H1 (cell line): ENCODE measurements at regions not wholly inside any gene's neighbourhood (a gene's known extent, or its start where the extent isn't known, plus 50 kb on each side); places are given as distances from the start of the nearest gene placed in this dataset.

Source experiments
- CTCF ChIA-PET: fragments of 300-600 bp; sonication (Branson Sonifier 250); formaldehyde crosslinking; loops from one replicate; lab custom pipeline; 2021; ENCODE audit not compliant: partially characterized antibody; lab: Charles Lee
- POLR2A ChIA-PET: fragments of 300-600 bp; sonication (Branson Sonifier 250); formaldehyde crosslinking; loops from one replicate; lab custom pipeline; 2021; ENCODE audit warnings: inconsistent platforms; ENCODE audit not compliant: partially characterized antibody; lab: Charles Lee
- DNase-seq, 2 experiments: peaks; one replicate each; pipeline versions ENCODE4 v3.0.0 to v3.0.0-alpha.2; 2010 to 2022; ENCODE audit warnings: low spot score in 2 of 2, low read depth in 1 of 2, mixed read lengths in 1 of 2
- FAIRE-seq: peaks from 2 replicates; lab custom pipeline; 2011; peaks lifted over from hg19 to GRCh38; lab: Jason Lieb, UNC
- H2AFZ ChIP-seq: 2 replicates; pipeline ENCODE4 v1.8.1; 2012; ENCODE audit warnings: low read length, inconsistent platforms
- H2AK5ac ChIP-seq: 2 replicates; pipeline ENCODE4 v1.6.1; 2013; ENCODE audit warnings: low read depth, low read length
- H2BK120ac ChIP-seq: replicated peaks from 2 replicates; pipeline ENCODE3; 2013; ENCODE audit warnings: low read depth, low read length, inconsistent platforms
- H2BK12ac ChIP-seq: 2 replicates; pipeline ENCODE4 v1.6.1; 2013; ENCODE audit warnings: low read depth, low read length
- H2BK15ac ChIP-seq: 2 replicates; pipeline ENCODE4 v1.6.1; 2013; ENCODE audit warnings: low read length
- H2BK20ac ChIP-seq: 2 replicates; pipeline ENCODE4 v1.6.1; 2013; ENCODE audit warnings: low read length
- H2BK5ac ChIP-seq: 2 replicates; pipeline ENCODE4 v1.6.1; 2013; ENCODE audit warnings: low read depth, low read length
- H3K14ac ChIP-seq: 2 replicates; pipeline ENCODE4 v1.6.1; 2013; ENCODE audit warnings: inconsistent platforms; ENCODE audit not compliant: insufficient read length
- H3K18ac ChIP-seq: 2 replicates; pipeline ENCODE4 v1.6.1; 2013; ENCODE audit warnings: low read length; ENCODE audit errors: extremely low read depth
- H3K23ac ChIP-seq: 2 replicates; pipeline ENCODE4 v1.6.1; 2013; ENCODE audit warnings: inconsistent platforms; ENCODE audit not compliant: insufficient read length
- H3K23me2 ChIP-seq: 2 replicates; pipeline ENCODE4 v1.6.1; 2013; ENCODE audit warnings: low read depth, low read length
- H3K27ac ChIP-seq: 2 replicates; pipeline ENCODE4 v1.6.1; 2011; ENCODE audit warnings: low read depth, low read length, inconsistent platforms
- H3K27me3 ChIP-seq, 4 experiments: replicated peaks in 1 of 4; 1 replicate in 1 of 4; 2 replicates in 3 of 4; pipeline versions ENCODE4 v1.6.1 to v1.8.1; 2011 to 2013; ENCODE audit warnings: low read length in 3 of 4, mild to moderate bottlenecking in 3 of 4, inconsistent platforms in 2 of 4, mixed read lengths in 2 of 4, moderate library complexity in 1 of 4; ENCODE audit not compliant: control insufficient read depth in 3 of 4, insufficient read depth in 3 of 4; ENCODE audit errors: extremely low read depth in 1 of 4
- H3K36me3 ChIP-seq, 4 experiments: 2 replicates each; pipeline versions ENCODE4 v1.6.1 to v1.8.1; 2011 to 2013; ENCODE audit warnings: mild to moderate bottlenecking in 4 of 4, low read length in 3 of 4, moderate library complexity in 2 of 4, control low read depth in 1 of 4, inconsistent platforms in 1 of 4; ENCODE audit not compliant: insufficient read depth in 4 of 4, control insufficient read depth in 2 of 4
- H3K4ac ChIP-seq: replicated peaks from 2 replicates; pipeline ENCODE3; 2013; ENCODE audit warnings: low read length, low read depth, mixed read lengths, inconsistent platforms; ENCODE audit not compliant: insufficient read length
- H3K4me1 ChIP-seq, 4 experiments: replicated peaks in 1 of 4; 1 replicate in 1 of 4; 2 replicates in 3 of 4; pipeline versions ENCODE4 v1.6.1 to v1.8.1; 2011 to 2013; ENCODE audit warnings: low read length in 3 of 4, inconsistent platforms in 2 of 4, mixed read lengths in 1 of 4; ENCODE audit not compliant: insufficient read depth in 4 of 4, control insufficient read depth in 3 of 4
- H3K4me2 ChIP-seq, 2 experiments: 2 replicates each; pipeline versions ENCODE4 v1.6.1 to v1.8.1; 2011 to 2013; ENCODE audit warnings: low read depth in 2 of 2, low read length in 2 of 2, control low read depth in 1 of 2, inconsistent platforms in 1 of 2, mild to moderate bottlenecking in 1 of 2; ENCODE audit not compliant: insufficient read depth in 1 of 2
- H3K4me3 ChIP-seq, 4 experiments: fragments of 200-600, 300-600 bp in 1 of 4; sonication (generic), shearing (Covaris generic), sonication (Bioruptor Twin) in 1 of 4; 2 replicates each; pipeline versions ENCODE4 v1.5.1 to v1.8.1; 2011 to 2016; ENCODE audit warnings: low read length in 4 of 4, low read depth in 3 of 4, control low read depth in 2 of 4, inconsistent platforms in 2 of 4, mild to moderate bottlenecking in 2 of 4, mixed read lengths in 1 of 4, moderate library complexity in 1 of 4; ENCODE audit not compliant: insufficient read depth in 2 of 4; ENCODE audit errors: extremely low read depth in 1 of 4
- H3K56ac ChIP-seq: replicated peaks from 2 replicates; pipeline ENCODE3; 2013; ENCODE audit warnings: low read depth, mild to moderate bottlenecking, mixed read lengths, low read length, inconsistent platforms; ENCODE audit not compliant: insufficient read length
- H3K79me1 ChIP-seq: 2 replicates; pipeline ENCODE4 v1.6.1; 2013; ENCODE audit warnings: low read depth, low read length, control low read depth
- H3K79me2 ChIP-seq, 2 experiments: 2 replicates each; pipeline versions ENCODE4 v1.6.1 to v1.8.1; 2012 to 2013; ENCODE audit warnings: low read length in 2 of 2, mild to moderate bottlenecking in 2 of 2, inconsistent platforms in 1 of 2; ENCODE audit not compliant: insufficient read depth in 2 of 2, control insufficient read depth in 1 of 2
- H3K9ac ChIP-seq, 4 experiments: replicated peaks in 1 of 4; 1 replicate in 1 of 4; 2 replicates in 3 of 4; pipeline versions ENCODE4 v1.6.1 to v1.8.1; 2011 to 2013; ENCODE audit warnings: low read depth in 3 of 4, low read length in 3 of 4, control low read depth in 2 of 4, mild to moderate bottlenecking in 2 of 4, moderate library complexity in 2 of 4, inconsistent platforms in 1 of 4; ENCODE audit errors: extremely low read depth in 1 of 4
- H3K9me3 ChIP-seq, 2 experiments: 2 replicates each; pipeline versions ENCODE4 v1.6.1 to v1.8.1; 2012 to 2013; ENCODE audit warnings: mild to moderate bottlenecking in 2 of 2, moderate library complexity in 2 of 2, control low read depth in 1 of 2, inconsistent platforms in 1 of 2, low read depth in 1 of 2, low read length in 1 of 2, mixed read lengths in 1 of 2; ENCODE audit not compliant: insufficient read depth in 2 of 2
- H4K20me1 ChIP-seq, 2 experiments: replicated peaks in 1 of 2; 2 replicates each; pipeline versions ENCODE3 to v1.8.1; 2011 to 2013; ENCODE audit warnings: inconsistent platforms in 2 of 2, low read length in 2 of 2, mild to moderate bottlenecking in 1 of 2; ENCODE audit not compliant: insufficient read depth in 2 of 2, control insufficient read depth in 1 of 2
- H4K5ac ChIP-seq: 2 replicates; pipeline ENCODE4 v1.6.1; 2013; ENCODE audit warnings: low read length, low read depth, mixed read lengths, inconsistent platforms; ENCODE audit not compliant: insufficient read length
- H4K8ac ChIP-seq: 2 replicates; pipeline ENCODE4 v1.8.0; 2013; ENCODE audit warnings: mild to moderate bottlenecking, moderate library complexity, low read length, inconsistent platforms; ENCODE audit not compliant: insufficient read depth; ENCODE audit errors: extremely low read depth
- H4K91ac ChIP-seq: replicated peaks from 2 replicates; pipeline ENCODE3; 2013; ENCODE audit warnings: low read length, mixed read lengths, inconsistent platforms; ENCODE audit not compliant: insufficient read length
- ATF3 ChIP-seq: IDR thresholded peaks from 2 replicates; pipeline ENCODE4 v1.6.1; 2011; ENCODE audit warnings: low read depth, mild to moderate bottlenecking, low read length; ENCODE audit not compliant: insufficient read depth
- BACH1 ChIP-seq: IDR thresholded peaks from 2 replicates; pipeline ENCODE4 v1.6.1; 2012; ENCODE audit warnings: low read length, improper control_type of control experiment
- CBX8 ChIP-seq: fragments of 300-800, 300-1000 bp; sonication (generic); IDR thresholded peaks from 2 replicates; pipeline ENCODE4 v1.7.1; 2016; ENCODE audit warnings: low read depth, low read length, borderline replicate concordance
- CHD1 ChIP-seq: IDR thresholded peaks from 2 replicates; pipeline ENCODE4 v1.6.1; 2012; ENCODE audit warnings: low read depth, low read length, improper control_type of control experiment
- CTBP2 ChIP-seq: IDR thresholded peaks from 2 replicates; pipeline ENCODE4 v1.7.0; 2011; ENCODE audit warnings: borderline replicate concordance, mild to moderate bottlenecking, moderate library complexity, mixed read lengths, low read length; ENCODE audit not compliant: insufficient read depth, insufficient read length
- E2F6 ChIP-seq: IDR thresholded peaks from 2 replicates; pipeline ENCODE4 v1.6.1; 2012; ENCODE audit warnings: inconsistent platforms
- MAFK ChIP-seq: IDR thresholded peaks from 2 replicates; pipeline ENCODE4 v1.6.1; 2012; ENCODE audit warnings: low read depth, mild to moderate bottlenecking, improper control_type of control experiment, low read length
- MAX ChIP-seq: IDR thresholded peaks from 2 replicates; pipeline ENCODE4 v1.6.1; 2012; ENCODE audit warnings: inconsistent platforms
- RAD21 ChIP-seq, 2 experiments: IDR thresholded peaks in 1 of 2; conservative IDR thresholded peaks in 1 of 2; 2 replicates each; pipeline ENCODE4 v1.6.1; 2011; ENCODE audit warnings: low read depth in 2 of 2, low read length in 2 of 2, improper control_type of control experiment in 1 of 2, inconsistent platforms in 1 of 2, mild to moderate bottlenecking in 1 of 2, moderate library complexity in 1 of 2
- RFX5 ChIP-seq: IDR thresholded peaks from 2 replicates; pipeline ENCODE4 v1.6.1; 2011; ENCODE audit warnings: low read depth, low read length, improper control_type of control experiment, borderline replicate concordance
- SP4 ChIP-seq: IDR thresholded peaks from 2 replicates; pipeline ENCODE4 v1.6.1; 2012; ENCODE audit warnings: low read length, inconsistent platforms
- SUZ12 ChIP-seq: fragments of 200-600 bp; sonication (generic); IDR thresholded peaks from 2 replicates; pipeline ENCODE4 v1.6.1; 2012; ENCODE audit warnings: mild to moderate bottlenecking, inconsistent platforms, low read length, moderate library complexity, mixed read lengths
- TAF1 ChIP-seq: IDR thresholded peaks from 2 replicates; pipeline ENCODE4 v1.6.1; 2011; ENCODE audit warnings: mild to moderate bottlenecking, low read depth, low read length
- TCF12 ChIP-seq: IDR thresholded peaks from 2 replicates; pipeline ENCODE4 v1.6.1; 2011; ENCODE audit warnings: low read depth, mild to moderate bottlenecking, low read length
- WGBS, 2 experiments: shearing (Covaris generic) in 1 of 2; methylation state at CpG; one replicate each; pipeline versions ENCODE4 v1.1.6 to v1.1.7; 2013 to 2015; ENCODE audit warnings: low lambda C conversion rate in 2 of 2, mixed read lengths in 2 of 2, inconsistent platforms in 1 of 2, low coverage in 1 of 2, missing lambda C conversion rate in 1 of 2; ENCODE audit not compliant: insufficient replicate concordance in 2 of 2, insufficient coverage in 1 of 2, insufficient read length in 1 of 2; ENCODE audit errors: extremely low coverage in 1 of 2, missing lambda C conversion rate in 1 of 2; 5-methylcytosine and 5-hydroxymethylcytosine counted together

GRCh38 chr7:41882256-41882655 is 179.4 kb upstream of the INHBA start:
- DNase-seq (no peak), FAIRE-seq (no peak)
- Histone ChIP-seq H3K27me3 (no peaks in the 10 kb centered on the region), H3K36me3 (no peaks in the 10 kb centered on the region), H3K23ac (no peak overlapping the region), H2BK120ac (no peak overlapping the region), H3K79me2 (no peaks in the 10 kb centered on the region), H2AFZ (no peak overlapping the region), H4K91ac (no peak overlapping the region), H2BK15ac (no peak overlapping the region), H4K20me1 (no peaks in the 10 kb centered on the region), H2BK12ac (no peak overlapping the region), H3K9ac (no peak overlapping the region), H3K4me3 (no peak overlapping the region), H3K9me3 (no peaks in the 10 kb centered on the region), H4K5ac (no peak overlapping the region), H3K56ac (no peak overlapping the region), H3K14ac (no peak overlapping the region), H3K18ac (no peak overlapping the region), H2BK5ac (no peak overlapping the region), H3K79me1 (no peaks in the 10 kb centered on the region), H3K27ac (no peak overlapping the region), H2BK20ac (no peak overlapping the region), H2AK5ac (no peak overlapping the region), H3K4me2 (no peak overlapping the region), H3K23me2 (no peaks in the 10 kb centered on the region), H3K4me1 (peaks cover 0 to under 1% (median 0%) of the 10 kb centered on the region in 4 experiments; a peak in 1 of 7 replicates), H3K4ac (no peak overlapping the region), H4K8ac (no peak overlapping the region)
- ChIA-PET POLR2A (no interaction called here), CTCF (interaction anchor here (0.8 to 1.8 kb wide), 2 partner anchors 10 to 58 kb away, joined by 3 to 8 read pairs; no protein-coding TSS in a partner anchor)
- WGBS, 2 experiments = 92% methylated on average over 5 of the region's 5 CpGs; no CpG with 5 or more reads in 1 of the 2 experiments
- no peak for TF ChIP-seq MAFK
- no peak for TF ChIP-seq TCF12
- no peak for TF ChIP-seq SP4
- no peak for TF ChIP-seq CTBP2
- no peak for TF ChIP-seq E2F6
- TF ChIP-seq RAD21 (IDR thresholded peaks at IDR 0.05 in 1 of 2, conservative IDR thresholded peaks at IDR 0.05 in 1 of 2; ENCODE audit: low read depth in 2 of 2, low read length in 2 of 2) = no peak
- TF ChIP-seq RFX5 = no peak
- TF ChIP-seq BACH1 = no peak
- TF ChIP-seq SUZ12 = no peak
- no peak for TF ChIP-seq CHD1
- no peak for TF ChIP-seq CBX8
- no peak for TF ChIP-seq MAX
- TF ChIP-seq ATF3 = no peak
- no peak for TF ChIP-seq TAF1
